Eye (tissue), 1 donor: ENCODE measurements at regions not wholly inside any gene's neighbourhood (a gene's known extent, or its start where the extent isn't known, plus 50 kb on each side); places are given as distances from the start of the nearest gene placed in this dataset.

Source experiments
- DNase-seq: peaks from one replicate; pipeline ENCODE4 v3.0.0-alpha.2; 2015

DNA sequence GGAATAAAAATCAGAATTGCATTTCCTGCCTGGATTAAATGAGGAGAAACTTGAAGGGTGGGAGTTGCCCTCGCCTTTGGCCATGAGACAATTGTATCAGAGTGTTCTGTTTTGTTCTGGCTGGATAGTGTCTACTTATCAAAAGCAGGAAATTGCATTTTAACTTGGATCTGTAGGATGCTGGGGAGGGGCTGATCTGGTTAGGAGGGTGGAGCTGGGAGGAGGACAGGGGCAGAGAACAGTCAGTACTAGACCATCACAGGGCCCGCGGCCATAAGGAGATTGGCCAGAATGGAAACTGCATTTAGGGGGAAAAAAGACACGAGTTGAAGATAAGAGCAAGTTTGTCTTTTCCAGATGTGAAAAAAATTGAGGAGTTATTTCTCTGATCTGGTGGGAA lies 199.1 kb upstream of the POU3F3 start:
- DNase-seq: no peak

DNA sequence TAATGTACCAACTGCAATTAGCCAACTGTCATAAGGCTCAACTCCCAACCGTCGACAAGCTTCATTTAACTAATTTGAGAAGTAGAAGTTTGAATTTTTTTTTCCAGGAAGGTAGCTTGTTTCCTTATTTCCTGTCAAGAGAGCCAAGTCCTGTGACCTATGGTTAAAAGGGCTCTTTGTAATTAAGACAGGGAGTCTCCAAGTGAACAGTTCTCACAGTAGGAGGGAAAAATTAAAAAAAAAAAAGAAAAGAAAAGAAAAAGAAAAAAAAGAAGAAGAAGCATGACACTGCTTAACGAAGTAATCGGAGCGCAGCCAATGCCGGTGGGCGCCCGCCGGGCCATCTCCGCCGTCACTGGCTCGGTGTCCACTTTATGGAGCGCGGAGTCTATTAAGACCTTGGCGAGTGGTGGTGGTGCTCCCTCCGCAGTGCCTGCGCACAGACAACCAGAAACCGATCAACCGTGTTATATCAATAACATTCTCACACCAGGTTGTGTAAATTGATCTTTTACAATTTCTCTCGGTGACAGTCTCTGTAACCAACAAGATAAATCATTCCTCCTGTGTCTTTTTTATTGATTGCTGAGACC lies 197.2 kb upstream of the POU3F3 start:
- peak; percentile 63 for DNase-seq

GRCh38 chr2:104658144-104658835 lies 195.6 kb upstream of the POU3F3 start:
- peak; percentile 63 for DNase-seq

DNA sequence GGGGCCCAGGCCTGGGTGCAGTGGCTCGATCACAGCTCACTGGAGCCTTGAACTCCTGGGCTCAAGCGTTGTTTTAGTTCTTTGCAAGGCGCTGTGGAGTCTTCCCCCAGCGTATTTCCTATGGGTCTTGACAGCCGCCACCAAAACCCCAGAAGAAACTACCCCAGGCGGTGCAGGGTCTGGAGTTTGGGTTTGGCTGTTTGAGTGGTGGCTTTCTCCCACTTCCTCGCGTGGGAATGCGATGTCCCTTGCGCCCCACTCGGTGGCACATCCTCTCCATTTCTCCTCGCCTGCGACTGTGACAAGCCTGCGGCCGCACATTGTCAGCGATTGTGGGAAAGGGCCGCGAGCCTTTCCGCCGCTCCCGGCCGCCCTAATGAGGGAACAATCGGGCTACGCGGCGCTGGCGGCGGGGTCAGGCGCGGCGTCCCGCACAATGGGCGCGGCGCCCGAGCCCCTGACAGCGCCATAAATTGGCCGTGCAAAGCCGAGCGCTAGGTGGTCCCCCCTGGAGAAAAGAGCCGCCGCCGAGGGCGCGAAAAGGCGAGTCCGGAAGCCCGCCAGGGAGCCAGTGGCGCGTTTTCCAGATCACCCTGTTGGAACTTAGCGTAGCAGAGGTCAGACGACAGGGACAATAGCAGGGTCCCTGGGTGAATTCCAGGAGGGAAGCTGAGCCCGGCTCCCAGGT lies 194.9 kb upstream of the POU3F3 start:
- DNase-seq: peak; percentile 73

DNA sequence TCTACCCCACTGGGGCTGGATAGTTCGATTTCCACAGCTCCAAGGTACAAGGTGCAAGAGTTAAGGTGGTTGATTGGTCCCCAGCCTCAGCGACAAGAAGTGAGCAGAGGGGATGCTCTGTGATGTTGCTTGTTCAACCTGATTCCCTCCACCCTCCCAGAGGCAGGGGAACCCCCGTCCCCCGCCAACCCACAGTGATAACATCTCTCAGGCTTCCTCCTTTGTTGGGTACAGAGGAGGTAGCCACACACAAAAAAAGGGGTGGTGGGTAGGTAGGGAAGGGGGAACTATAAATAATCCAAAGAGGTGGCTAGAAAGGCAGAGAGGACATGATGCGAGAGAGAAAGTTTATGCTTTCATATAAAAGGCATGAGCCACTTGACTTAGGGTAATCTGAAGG lies 192.9 kb upstream of the POU3F3 start:
- no peak for DNase-seq

- DNase-seq: no peak
Measured at GRCh38 chr2:104664672-104665071, 189.2 kb upstream of the POU3F3 start.

GRCh38 chr2:104668631-104669030 lies 185.3 kb upstream of the POU3F3 start:
- DNase-seq: no peak

DNA sequence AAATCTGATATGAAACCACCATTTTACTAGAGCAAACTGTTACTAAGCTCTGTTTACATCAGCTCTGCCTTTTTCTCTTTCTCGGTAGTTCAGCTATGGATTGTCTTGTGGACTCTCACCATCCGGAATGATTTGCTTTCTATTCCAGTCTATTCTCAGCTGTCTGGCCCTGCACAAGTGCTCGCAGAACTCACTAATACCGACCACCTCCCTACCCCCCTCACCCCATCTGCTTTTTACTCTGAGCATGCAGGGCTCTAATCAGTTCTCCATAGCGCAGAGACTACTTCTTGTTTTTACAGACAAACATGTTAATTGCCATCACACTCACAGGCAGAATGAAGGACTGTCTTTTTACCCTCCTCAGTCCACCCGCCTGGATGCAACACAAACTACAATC lies 180.7 kb upstream of the POU3F3 start:
- peak; percentile 10 for DNase-seq

GRCh38 chr2:104678181-104678580 lies 175.7 kb upstream of the POU3F3 start:
- DNase-seq: no peak

GRCh38 chr2:104685591-104685990 lies 168.3 kb upstream of the POU3F3 start:
- DNase-seq: no peak

DNA sequence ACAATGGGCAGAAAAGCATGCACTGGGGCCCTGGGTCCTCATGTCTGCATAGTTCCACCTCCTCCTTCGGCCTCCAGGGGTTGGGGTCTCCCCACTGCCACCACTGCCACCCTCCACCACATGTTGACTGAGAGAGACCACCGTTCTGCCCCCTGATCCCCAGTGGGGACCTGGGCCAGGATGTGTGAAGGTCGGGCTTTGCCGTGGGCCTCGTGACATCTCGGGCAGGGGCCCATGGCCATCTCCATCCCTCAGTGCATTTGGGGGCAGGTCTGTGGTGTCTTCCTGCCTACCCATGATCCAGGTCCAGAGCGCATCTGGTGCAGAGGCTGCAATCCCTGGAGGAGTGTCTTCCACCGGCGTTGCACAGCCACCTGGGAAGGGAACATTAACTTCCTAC lies 166.8 kb upstream of the POU3F3 start:
- no peak for DNase-seq

GRCh38 chr2:104690255-104690984 lies 163.5 kb upstream of the POU3F3 start:
- DNase-seq: peak; percentile 35

GRCh38 chr2:104698276-104698675 lies 155.6 kb upstream of the POU3F3 start:
- DNase-seq: no peak

DNA sequence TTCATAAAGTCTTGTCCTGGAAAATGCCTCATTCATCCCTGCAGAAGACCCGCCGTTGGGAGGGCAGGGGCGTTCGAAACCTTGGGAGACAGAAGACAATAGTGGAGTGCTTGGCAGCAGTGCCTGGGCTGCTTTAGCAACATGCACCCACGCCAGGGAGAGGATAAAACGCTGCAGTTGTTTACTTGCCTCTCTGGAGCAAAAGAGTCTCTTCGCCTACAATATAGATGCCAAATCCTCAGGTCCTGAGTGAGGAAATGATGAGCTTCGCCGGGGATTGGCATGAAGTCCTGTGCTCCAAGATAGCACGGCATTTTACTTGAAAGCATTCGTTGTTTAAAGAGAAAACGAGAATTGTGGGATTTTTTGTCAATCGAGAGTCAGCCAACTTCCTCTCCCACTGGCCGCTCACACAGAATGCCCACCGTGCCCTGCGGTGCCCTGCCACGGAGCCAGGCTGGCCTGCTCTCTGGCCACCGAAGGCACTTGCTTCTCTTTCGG lies 152.5 kb upstream of the POU3F3 start:
- DNase-seq: no peak

GRCh38 chr2:104702031-104702850 lies 151.7 kb upstream of the POU3F3 start:
- peak; percentile 82 for DNase-seq

DNA sequence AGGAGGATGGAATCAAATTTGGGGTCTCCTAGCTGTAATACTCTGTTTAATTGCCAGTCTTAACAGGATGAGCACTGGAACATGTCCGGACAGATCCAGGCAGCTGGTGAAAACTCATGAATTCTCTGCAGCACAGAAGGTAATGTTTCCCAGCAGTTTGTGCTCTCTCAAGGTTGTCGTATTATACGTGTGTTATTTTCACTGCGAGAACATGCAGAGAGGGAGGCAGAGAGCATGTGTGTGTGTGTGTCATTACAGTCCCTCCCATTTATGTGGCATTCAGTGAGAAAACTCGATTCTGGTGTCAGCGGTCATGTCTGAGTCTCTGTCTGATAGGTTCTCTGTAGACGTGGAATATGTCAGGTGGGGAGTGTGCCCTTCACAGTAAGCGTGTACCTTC lies 150.2 kb upstream of the POU3F3 start:
- DNase-seq: peak; percentile 35

GRCh38 chr2:104704496-104705245 lies 149.2 kb upstream of the POU3F3 start:
- no peak for DNase-seq

- DNase-seq: no peak
Measured at GRCh38 chr2:104707056-104707455, 146.9 kb upstream of the POU3F3 start.

GRCh38 chr2:104708967-104709366 lies 144.9 kb upstream of the POU3F3 start:
- no peak for DNase-seq

DNA sequence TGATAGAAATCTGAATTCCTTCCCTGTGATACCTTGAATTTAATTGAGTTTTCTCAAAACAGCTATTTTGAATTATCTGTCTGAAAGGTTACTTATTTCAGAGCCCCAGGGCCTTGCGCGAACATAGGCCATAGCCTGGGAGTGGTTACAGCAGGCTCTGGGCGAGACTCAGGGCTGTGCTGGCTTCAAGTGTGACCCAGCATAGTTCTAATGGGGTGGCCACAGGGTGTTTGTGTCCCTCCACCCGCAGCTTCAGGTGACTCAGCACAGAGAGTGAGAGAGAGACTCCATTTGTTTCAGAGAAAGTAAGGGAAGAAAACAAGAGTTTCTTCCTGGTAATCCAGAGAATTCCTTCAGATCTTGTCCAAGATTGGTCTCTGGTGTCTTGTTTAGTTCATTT lies 137.9 kb upstream of the POU3F3 start:
- DNase-seq: no peak

GRCh38 chr2:104733226-104733943 lies 120.5 kb upstream of the POU3F3 start:
- no peak for DNase-seq
